Ishikawa (cell line): ENCODE measurements at regions not wholly inside any gene's neighbourhood (a gene's known extent, or its start where the extent isn't known, plus 50 kb on each side); places are given as distances from the start of the nearest gene placed in this dataset.

Source experiments
- CEBPB ChIP-seq: IDR thresholded peaks from 2 replicates; pipeline ENCODE4 v1.6.1; 2012
- CREB1 ChIP-seq: IDR thresholded peaks from 2 replicates; pipeline ENCODE4 v1.6.1; 2012; ENCODE audit warnings: low read depth
- EGR1 ChIP-seq: IDR thresholded peaks from 2 replicates; pipeline ENCODE4 v1.6.1; 2012
- EP300 ChIP-seq: IDR thresholded peaks from 2 replicates; pipeline ENCODE4 v1.6.1; 2012; ENCODE audit warnings: borderline replicate concordance
- FOXM1 ChIP-seq: IDR thresholded peaks from 2 replicates; pipeline ENCODE4 v1.6.1; 2012; ENCODE audit warnings: low read depth, borderline replicate concordance
- NFIC ChIP-seq: IDR thresholded peaks from 2 replicates; pipeline ENCODE4 v1.6.1; 2012
- RAD21 ChIP-seq: IDR thresholded peaks from 2 replicates; pipeline ENCODE4 v1.6.1; 2012; ENCODE audit warnings: low read depth
- TAF1 ChIP-seq: IDR thresholded peaks from 2 replicates; pipeline ENCODE4 v1.6.1; 2012; ENCODE audit warnings: low read depth, mild to moderate bottlenecking
- TCF12 ChIP-seq: IDR thresholded peaks from 2 replicates; pipeline ENCODE4 v1.6.1; 2012; ENCODE audit warnings: low read depth
- TEAD4 ChIP-seq: IDR thresholded peaks from 2 replicates; pipeline ENCODE4 v1.6.1; 2012
- YY1 ChIP-seq: IDR thresholded peaks from 2 replicates; pipeline ENCODE4 v1.6.1; 2012; ENCODE audit warnings: low read depth
- ZBTB7A ChIP-seq: IDR thresholded peaks from 2 replicates; pipeline ENCODE4 v1.6.1; 2012; ENCODE audit warnings: low read depth
- TF ChIP-seq, protein P1 (sequence below): IDR thresholded peaks from 2 replicates; pipeline ENCODE4 v1.6.1; 2012
- TF ChIP-seq, protein P2 (sequence below): IDR thresholded peaks from 2 replicates; pipeline ENCODE4 v1.6.1; 2012
- TF ChIP-seq, protein P3 (sequence below): IDR thresholded peaks from 2 replicates; pipeline ENCODE4 v1.6.1; 2012; ENCODE audit warnings: low read depth, mild to moderate bottlenecking

DNA sequence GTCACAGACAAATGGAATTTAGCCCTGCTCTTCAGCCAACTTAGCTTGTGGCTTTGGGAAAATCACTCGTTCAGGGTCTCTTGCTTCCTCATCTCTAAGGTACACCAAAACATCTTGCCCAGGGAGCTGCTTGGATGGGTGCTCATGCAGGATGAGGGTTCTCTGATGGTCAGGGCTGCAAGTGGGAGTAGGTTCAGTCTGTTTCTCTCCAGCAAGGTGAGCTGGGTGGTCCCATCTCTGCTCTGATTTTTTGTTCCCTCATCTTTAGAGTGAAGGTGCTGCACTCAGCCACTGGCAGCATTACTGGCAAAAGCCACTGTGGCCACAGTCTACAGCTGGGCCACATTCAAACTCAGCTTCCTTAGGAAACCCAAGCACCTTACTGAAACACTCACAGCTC is 149.9 kb upstream of the GPR26 start:
- TF ChIP-seq, protein P1, sequence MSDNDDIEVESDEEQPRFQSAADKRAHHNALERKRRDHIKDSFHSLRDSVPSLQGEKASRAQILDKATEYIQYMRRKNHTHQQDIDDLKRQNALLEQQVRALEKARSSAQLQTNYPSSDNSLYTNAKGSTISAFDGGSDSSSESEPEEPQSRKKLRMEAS: no peak
- TF ChIP-seq EGR1 (no peak), ZBTB7A (no peak), CEBPB (no peak), RAD21 (no peak), YY1 (no peak), FOXM1 (no peak), TAF1 (no peak), TCF12 (no peak), CREB1 (no peak), NFIC (no peak), EP300 (no peak), TEAD4 (no peak)
- TF ChIP-seq, protein P2, sequence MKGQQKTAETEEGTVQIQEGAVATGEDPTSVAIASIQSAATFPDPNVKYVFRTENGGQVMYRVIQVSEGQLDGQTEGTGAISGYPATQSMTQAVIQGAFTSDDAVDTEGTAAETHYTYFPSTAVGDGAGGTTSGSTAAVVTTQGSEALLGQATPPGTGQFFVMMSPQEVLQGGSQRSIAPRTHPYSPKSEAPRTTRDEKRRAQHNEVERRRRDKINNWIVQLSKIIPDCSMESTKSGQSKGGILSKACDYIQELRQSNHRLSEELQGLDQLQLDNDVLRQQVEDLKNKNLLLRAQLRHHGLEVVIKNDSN: no peak

DNA sequence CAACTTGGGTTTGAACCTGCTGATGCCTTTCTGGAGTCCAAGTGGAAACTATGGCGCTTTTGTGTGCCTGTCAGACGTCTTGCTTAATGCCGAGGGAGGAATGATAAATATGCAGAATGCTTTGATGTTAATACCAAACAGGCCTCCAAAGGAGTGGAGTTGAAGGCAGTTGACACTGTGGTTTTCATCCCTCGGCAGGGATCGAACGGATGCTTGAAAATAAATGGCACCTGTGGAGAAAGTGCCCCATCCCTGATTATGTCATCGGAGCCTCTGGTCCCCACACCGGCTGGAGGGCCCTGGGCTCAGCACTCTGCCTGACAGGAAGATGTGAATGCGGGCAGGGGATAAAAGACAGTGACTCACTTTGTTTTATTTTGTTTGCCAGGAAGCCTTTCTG is 148.7 kb upstream of the GPR26 start:
- TF ChIP-seq EGR1 (no peak), TCF12 (no peak), FOXM1 (no peak), NFIC (no peak), ZBTB7A (no peak), TEAD4 (no peak), TAF1 (no peak), EP300 (no peak)
- TF ChIP-seq, protein P3, sequence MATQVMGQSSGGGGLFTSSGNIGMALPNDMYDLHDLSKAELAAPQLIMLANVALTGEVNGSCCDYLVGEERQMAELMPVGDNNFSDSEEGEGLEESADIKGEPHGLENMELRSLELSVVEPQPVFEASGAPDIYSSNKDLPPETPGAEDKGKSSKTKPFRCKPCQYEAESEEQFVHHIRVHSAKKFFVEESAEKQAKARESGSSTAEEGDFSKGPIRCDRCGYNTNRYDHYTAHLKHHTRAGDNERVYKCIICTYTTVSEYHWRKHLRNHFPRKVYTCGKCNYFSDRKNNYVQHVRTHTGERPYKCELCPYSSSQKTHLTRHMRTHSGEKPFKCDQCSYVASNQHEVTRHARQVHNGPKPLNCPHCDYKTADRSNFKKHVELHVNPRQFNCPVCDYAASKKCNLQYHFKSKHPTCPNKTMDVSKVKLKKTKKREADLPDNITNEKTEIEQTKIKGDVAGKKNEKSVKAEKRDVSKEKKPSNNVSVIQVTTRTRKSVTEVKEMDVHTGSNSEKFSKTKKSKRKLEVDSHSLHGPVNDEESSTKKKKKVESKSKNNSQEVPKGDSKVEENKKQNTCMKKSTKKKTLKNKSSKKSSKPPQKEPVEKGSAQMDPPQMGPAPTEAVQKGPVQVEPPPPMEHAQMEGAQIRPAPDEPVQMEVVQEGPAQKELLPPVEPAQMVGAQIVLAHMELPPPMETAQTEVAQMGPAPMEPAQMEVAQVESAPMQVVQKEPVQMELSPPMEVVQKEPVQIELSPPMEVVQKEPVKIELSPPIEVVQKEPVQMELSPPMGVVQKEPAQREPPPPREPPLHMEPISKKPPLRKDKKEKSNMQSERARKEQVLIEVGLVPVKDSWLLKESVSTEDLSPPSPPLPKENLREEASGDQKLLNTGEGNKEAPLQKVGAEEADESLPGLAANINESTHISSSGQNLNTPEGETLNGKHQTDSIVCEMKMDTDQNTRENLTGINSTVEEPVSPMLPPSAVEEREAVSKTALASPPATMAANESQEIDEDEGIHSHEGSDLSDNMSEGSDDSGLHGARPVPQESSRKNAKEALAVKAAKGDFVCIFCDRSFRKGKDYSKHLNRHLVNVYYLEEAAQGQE: no peak
- TF ChIP-seq, protein P2: no peak

DNA sequence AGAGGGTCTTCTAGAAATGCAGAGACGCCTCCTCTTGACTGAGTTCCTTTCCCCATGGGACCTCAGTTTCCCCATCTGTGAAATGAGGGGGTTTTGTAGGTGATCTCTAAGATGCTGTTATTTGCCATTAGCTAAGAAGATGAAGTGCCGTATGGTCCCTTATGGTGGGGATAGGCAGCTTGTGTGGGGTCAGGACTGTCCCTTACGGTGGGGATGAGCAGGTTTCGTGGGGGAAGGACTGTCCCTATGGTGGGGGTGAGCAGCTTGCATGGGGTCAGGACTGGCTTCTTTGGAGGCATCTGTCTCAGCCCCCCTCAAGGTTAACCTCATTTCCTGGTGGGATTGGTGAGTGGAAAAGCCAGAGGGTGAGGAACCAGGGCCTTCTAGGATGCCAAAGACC is 148.3 kb upstream of the GPR26 start:
- TF ChIP-seq TCF12: no peak
- no peak for TF ChIP-seq YY1
- TF ChIP-seq, protein P3: no peak
- TF ChIP-seq EGR1: no peak
- TF ChIP-seq FOXM1: no peak
- TF ChIP-seq NFIC: no peak
- TF ChIP-seq RAD21: no peak
- TF ChIP-seq TAF1: no peak
- TF ChIP-seq, protein P2: no peak
- no peak for TF ChIP-seq ZBTB7A
- TF ChIP-seq, protein P1: no peak
- TF ChIP-seq CREB1: no peak
- TF ChIP-seq CEBPB: no peak
- no peak for TF ChIP-seq EP300
- no peak for TF ChIP-seq TEAD4

DNA sequence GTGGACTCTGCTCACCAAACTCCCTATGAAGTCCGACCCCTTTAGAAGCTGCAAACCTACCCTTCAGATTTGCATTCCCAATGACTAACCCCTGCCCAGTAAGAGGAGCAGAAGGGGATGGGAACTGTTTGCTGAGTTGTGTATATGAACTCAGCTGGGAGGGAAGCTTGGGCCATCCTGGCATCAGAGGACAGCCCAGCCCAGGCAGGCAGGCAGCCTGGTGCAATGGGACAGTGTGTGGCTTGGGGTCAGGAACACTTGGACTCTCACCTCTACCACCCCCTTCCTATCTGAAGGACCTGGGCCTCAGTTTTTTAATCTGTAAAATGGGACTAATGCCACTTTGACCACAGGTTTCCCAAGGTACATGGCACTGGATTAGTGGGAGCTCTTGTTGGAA is 147.4 kb upstream of the GPR26 start:
- TF ChIP-seq CEBPB (no peak), YY1 (no peak), TCF12 (no peak), EGR1 (no peak), FOXM1 (no peak), TAF1 (no peak), TEAD4 (no peak), CREB1 (no peak)
- TF ChIP-seq, protein P1: no peak

DNA sequence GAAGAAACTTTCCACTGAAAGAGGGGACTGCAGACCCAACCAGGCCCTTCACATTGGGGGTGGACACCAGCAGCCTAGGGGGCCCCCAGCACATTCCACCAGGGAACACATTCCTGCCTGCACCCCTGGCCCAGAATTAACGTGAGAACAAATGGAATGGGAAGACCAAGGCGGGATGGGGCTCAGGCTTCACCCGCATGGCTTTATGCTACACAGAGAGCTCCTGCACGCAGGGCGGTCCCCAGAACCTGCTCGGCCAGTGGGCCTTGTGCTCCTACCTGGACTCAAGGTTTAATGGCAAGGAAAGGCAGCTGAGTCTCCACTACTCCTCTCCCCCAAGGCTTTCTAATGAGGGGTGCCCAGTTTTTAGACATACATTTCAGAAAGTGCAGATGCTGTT is 146.3 kb upstream of the GPR26 start:
- no peak for TF ChIP-seq TAF1
- TF ChIP-seq EGR1: no peak
- TF ChIP-seq EP300: no peak
- TF ChIP-seq, protein P2: no peak
